Caki2 (cell line): ENCODE measurements at regions not wholly inside any gene's neighbourhood (a gene's known extent, or its start where the extent isn't known, plus 50 kb on each side); places are given as distances from the start of the nearest gene placed in this dataset.
"Not testable (repeated sequence)": the region's sequence is repeated elsewhere in the genome, so short reads cannot be mapped to it uniquely, and the experiment has no call there.

Source experiments
- DNase-seq: peaks from one replicate; pipeline ENCODE4 v3.0.0-alpha.2; 2015; ENCODE audit warnings: low read depth
- in situ Hi-C: cut with HindIII; loops from 2 replicates; pipeline ENCODE4 v1.10.0; 2016; ENCODE audit warnings: low sequenced_read_pairs, low pct_unique_long_range_greater_than_20kb, mixed read lengths

- DNase-seq: no peak
- in situ Hi-C loops: no loop called here
These were observed 275.6 kb downstream of the DTHD1 start for GRCh38 chr4:36556984-36557383.

GRCh38 chr4:36568575-36568974 lies 287.2 kb downstream of the DTHD1 start:
- DNase-seq: no peak
- in situ Hi-C loops: no loop called here

DNA sequence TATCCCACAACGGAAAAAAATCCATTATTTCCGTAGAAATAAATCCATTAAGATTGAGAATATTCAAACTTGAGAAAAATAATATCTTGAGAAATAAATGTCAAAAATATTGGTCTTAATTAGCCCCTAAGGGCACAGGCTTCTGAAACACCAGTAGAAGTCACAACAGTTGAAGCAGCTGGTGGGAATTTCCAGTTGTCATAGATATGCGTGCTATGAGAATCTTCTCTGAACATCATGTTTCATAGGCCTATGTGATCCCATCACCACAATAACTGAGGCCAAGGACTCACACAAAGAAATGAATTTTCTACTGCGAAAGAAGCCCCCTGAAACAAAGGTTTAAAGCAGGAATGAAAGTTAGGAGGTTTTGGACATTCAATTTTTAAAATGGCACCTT lies 292.0 kb downstream of the DTHD1 start:
- in situ Hi-C loops: no loop called here
- DNase-seq: no peak

GRCh38 chr4:36574816-36575215 lies 293.4 kb downstream of the DTHD1 start:
- in situ Hi-C loops: no loop called here
- DNase-seq: no peak

GRCh38 chr4:36582198-36582597 lies 300.8 kb downstream of the DTHD1 start:
- in situ Hi-C loops: no loop called here
- no peak for DNase-seq

DNA sequence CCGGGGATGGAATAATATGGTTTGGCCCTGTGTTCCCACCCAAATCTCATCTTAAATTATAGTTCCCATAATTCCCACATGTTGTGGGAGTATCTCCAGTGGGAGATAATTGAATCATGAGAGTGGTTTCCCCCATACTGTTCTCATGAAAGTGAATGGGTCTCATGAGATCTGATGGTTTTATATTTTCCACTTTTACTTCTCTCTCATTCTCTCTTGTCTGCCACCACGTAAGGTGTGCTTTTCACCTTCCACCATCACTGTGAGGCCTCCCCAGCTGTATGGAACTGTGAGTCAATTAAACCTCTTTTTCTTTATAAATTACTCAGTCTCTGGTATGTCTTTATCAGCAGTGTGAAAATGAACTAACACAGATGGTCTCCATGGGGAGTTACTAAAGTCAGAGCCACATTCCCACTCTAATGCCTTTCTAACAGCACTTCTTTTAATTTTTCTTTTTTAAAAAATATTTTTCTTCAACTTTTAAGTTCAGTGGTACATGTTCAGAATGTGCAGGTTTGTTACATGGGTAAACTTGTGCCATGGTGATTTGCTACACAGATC lies 306.6 kb downstream of the DTHD1 start:
- in situ Hi-C loops: no loop called here

DNA sequence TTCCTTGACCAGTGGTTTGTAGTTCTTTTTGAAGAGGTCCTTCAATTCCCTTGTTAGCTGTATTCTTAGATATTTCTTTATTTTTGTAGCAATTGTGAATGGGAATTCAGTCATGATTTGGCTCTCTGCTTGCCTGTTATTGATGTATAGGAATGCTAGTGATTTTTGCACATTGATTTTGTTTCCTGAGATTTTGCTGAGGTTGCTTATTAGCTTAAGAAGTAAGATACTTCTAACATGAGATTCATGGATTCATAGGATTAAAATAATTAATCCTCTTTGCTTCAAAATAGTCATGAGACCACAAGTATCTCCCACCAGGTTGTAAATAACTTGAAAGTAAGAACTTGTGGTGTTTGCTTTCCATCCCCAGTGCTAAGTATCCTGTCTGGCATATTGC lies 308.9 kb downstream of the DTHD1 start:
- DNase-seq: no peak
- in situ Hi-C loops: no loop called here

More for the DNA sequence above, 306.6 kb downstream of the DTHD1 start:
- DNase-seq: no peak

- no peak for DNase-seq
- in situ Hi-C loops: no loop called here
These were observed 320.6 kb downstream of the DTHD1 start for GRCh38 chr4:36601864-36602495.

- no peak for DNase-seq
- in situ Hi-C loops: no loop called here
These were observed 328.2 kb downstream of the DTHD1 start for GRCh38 chr4:36609661-36610060.

- in situ Hi-C loops: no loop called here
These were observed 329.2 kb downstream of the DTHD1 start for GRCh38 chr4:36610628-36611027.

DNA sequence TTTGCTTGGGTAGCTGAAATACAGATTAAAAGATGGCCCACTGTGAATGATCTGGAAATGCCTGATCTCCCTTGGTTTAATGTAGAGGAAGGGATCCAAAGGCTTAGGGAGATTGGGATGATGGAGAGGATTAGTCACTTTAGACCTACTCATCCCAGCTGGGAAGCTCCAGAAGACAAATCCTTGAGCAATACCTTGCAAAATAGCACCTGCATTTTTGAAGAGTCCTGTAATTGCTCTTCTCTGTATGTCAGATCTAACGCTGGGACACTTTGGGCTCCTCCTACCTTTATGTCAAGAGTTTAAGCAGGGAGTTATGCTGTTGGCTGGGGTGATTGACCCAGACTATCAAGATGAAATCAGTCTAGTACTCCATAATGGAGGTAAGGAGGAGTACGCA lies 331.7 kb downstream of the DTHD1 start:
- DNase-seq, in situ Hi-C loops: not testable (repeated sequence)

More at GRCh38 chr4:36610628-36611027, 329.2 kb downstream of the DTHD1 start:
- DNase-seq: no peak

DNA sequence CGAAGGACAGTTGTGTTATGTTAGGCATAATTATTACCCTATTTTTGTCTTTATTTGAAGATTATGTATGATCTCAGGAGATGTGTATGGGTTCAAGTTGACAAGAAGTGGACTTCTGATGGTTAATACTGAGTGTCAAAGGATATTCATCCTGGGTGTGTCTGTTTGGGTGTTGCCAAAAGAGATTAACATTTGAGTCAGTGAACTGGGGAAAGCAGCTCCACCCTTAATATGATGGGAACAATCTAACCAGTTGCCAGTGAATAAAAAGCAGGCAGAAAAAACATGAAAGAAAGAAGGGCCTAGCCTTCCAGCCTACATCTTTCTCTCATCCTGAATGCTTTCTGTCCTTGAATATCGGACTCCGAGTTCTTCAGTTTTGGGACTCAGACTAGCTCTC lies 332.6 kb downstream of the DTHD1 start:
- in situ Hi-C loops: no loop called here
- DNase-seq: no peak

DNA sequence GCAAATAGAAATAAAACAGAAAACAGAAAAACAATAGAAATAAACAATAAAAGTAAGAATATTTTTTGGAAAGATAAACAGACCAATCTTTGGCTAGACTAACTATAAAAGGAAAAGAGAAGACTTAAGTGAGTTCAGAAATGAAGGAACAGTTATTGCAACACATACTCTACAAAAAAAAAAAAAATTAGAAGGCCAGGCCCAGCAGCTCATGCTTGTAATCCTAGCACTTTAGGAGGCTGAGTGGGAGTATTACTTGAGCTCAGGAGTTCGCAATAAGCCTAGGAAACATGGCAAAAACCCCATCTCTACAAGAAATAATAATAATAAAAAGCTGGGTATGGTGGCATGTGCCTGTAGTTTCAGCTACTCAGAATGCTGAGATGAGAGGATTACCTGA lies 336.7 kb downstream of the DTHD1 start:
- in situ Hi-C loops: no loop called here

GRCh38 chr4:36624030-36624429 lies 342.6 kb downstream of the DTHD1 start:
- DNase-seq: no peak
- in situ Hi-C loops: no loop called here

More for the DNA sequence above, 336.7 kb downstream of the DTHD1 start:
- no peak for DNase-seq

- DNase-seq: no peak
- in situ Hi-C loops: no loop called here
These were observed 356.9 kb downstream of the DTHD1 start for GRCh38 chr4:36638273-36638811.

- no peak for DNase-seq
- in situ Hi-C loops: no loop called here
These were observed 359.5 kb downstream of the DTHD1 start for GRCh38 chr4:36640876-36641275.

- peak; percentile 2 for DNase-seq
- in situ Hi-C loops: no loop called here
These were observed 369.8 kb downstream of the DTHD1 start for GRCh38 chr4:36651253-36651652.

DNA sequence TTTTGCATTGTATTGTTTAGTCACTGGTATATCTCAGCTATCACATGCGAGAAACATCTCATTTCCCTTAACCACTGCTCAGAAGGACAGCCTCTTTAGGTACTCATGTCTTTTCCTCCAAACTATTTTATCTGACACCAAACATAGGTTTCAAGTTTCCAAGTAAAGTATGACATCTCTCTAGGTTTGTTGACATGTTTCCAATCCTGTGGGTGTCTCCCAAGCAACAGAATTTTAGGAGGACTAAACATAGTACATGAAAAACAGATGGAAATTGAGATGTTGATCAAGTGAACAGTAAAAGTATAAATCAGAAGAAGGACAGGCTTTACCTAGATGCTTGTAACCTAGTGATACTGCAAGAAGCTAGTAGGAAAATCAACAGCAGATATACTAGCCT lies 371.4 kb downstream of the DTHD1 start:
- no peak for DNase-seq
- in situ Hi-C loops: no loop called here

- in situ Hi-C loops: no loop called here
These were observed 384.6 kb downstream of the DTHD1 start for GRCh38 chr4:36665985-36666527.

GRCh38 chr4:36675436-36675835 lies 394.0 kb downstream of the DTHD1 start:
- DNase-seq: no peak
- in situ Hi-C loops: no loop called here

More at GRCh38 chr4:36665985-36666527, 384.6 kb downstream of the DTHD1 start:
- no peak for DNase-seq
